Uterus (tissue), 3 donors: ENCODE measurements at regions not wholly inside any gene's neighbourhood (a gene's known extent, or its start where the extent isn't known, plus 50 kb on each side); places are given as distances from the start of the nearest gene placed in this dataset.
"Not testable (repeated sequence)": the region's sequence is repeated elsewhere in the genome, so short reads cannot be mapped to it uniquely, and the experiment has no call there.

Source experiments
- DNase-seq, 2 donors: peaks; one replicate each; pipeline ENCODE4 v3.0.0-alpha.2; 2019 to 2020
- H3K27ac ChIP-seq, 2 donors: fragments of 200-600 bp; sonication (generic); 1 replicate in 1 of 2; 2 replicates in 1 of 2; pipeline ENCODE4 v1.5.1; 2016 to 2018
- H3K27me3 ChIP-seq, 2 donors: fragments of 200-600 bp; sonication (generic); one replicate each; pipeline ENCODE4 v1.5.1; 2018 to 2019; ENCODE audit warnings: control low read depth in 1 of 2
- H3K36me3 ChIP-seq, 2 donors: fragments of 200-600 bp; sonication (generic); one replicate each; pipeline ENCODE4 v1.5.1; 2019; ENCODE audit warnings: control low read depth in 1 of 2
- H3K4me1 ChIP-seq, 2 donors: fragments of 200-600 bp; sonication (generic); one replicate each; pipeline ENCODE4 v1.5.1; 2018 to 2019; ENCODE audit warnings: control low read depth in 1 of 2
- H3K4me3 ChIP-seq, 2 donors: fragments of 200-600 bp; sonication (generic); 1 replicate in 1 of 2; 2 replicates in 1 of 2; pipeline ENCODE4 v1.5.1; 2018 to 2019; ENCODE audit warnings: mild to moderate bottlenecking in 1 of 2
- H3K9me3 ChIP-seq, 2 donors: fragments of 200-600 bp; sonication (generic); one replicate each; pipeline ENCODE4 v1.5.1; 2019; ENCODE audit warnings: control low read depth in 1 of 2
- POLR2A ChIP-seq, 2 donors: fragments of 450-650 bp; IDR thresholded peaks; one replicate each; pipeline ENCODE4 v1.6.1; 2016; ENCODE audit warnings: antibody characterized with exemption in 2 of 2, mild to moderate bottlenecking in 1 of 2, moderate library complexity in 1 of 2
- intact Hi-C: fragments of 100-400 bp; cut with DNase I; formaldehyde crosslinking; loops from one replicate; pipeline ENCODE4 v1.15.1; 2023; ENCODE audit warnings: low total_unique reads
- TF ChIP-seq, protein P1 (sequence below), 4 experiments: fragments of 200-600 bp in 2 of 4; fragments of 450-650 bp in 2 of 4; sonication (generic) in 2 of 4; IDR thresholded peaks; one replicate each; pipeline ENCODE4 v1.5.1; 2016 to 2019; ENCODE audit warnings: antibody characterized with exemption in 4 of 4, mild to moderate bottlenecking in 2 of 4, moderate library complexity in 1 of 4
- donor health status: DM: yes; HTN: yes; CAD: no.

DNA sequence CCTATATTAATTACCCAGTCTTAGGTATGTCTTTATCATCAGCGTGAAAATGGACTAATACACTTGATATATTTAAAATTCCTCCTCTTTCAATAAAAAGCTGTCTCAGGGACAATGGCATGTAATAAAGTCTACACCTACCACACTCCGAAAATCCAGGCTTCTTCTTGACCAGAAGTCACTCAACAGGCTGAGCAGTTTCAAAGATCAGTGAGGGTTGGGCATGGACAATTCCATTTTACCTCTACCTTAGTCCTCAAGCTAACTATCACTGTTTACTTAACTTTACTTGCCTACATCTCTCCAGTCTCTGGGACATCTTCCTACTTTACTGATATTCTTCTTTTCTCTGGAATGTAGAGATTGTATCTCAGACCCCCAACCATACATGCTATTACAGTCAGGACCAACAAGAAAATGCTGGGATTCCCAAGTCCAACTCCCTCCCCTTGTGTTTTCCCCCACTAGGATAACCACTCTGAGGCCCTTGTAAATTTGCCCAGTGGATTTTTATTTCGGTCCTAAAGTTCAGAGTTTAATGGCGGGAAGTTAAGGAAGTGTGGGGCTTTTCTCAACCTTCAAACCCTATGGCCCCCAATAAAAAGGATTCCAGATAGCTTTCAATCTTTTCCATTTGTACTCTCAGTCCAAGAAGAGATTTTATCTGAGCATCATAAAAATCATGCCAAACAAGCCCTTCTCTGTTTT lies 137.1 kb upstream of the TSC22D2 start:
- Histone ChIP-seq H3K4me3 (no peak overlapping the region), H3K9me3 (no peaks in the 10 kb centered on the region), H3K4me1 (no peaks in the 10 kb centered on the region), H3K36me3 (no peaks in the 10 kb centered on the region), H3K27me3 (no peaks in the 10 kb centered on the region), H3K27ac (no peak overlapping the region)
- no peak for DNase-seq
- intact Hi-C loops, result no loop called here
- TF ChIP-seq POLR2A (IDR thresholded peaks at IDR 0.05), result no peak
- TF ChIP-seq, protein P1, sequence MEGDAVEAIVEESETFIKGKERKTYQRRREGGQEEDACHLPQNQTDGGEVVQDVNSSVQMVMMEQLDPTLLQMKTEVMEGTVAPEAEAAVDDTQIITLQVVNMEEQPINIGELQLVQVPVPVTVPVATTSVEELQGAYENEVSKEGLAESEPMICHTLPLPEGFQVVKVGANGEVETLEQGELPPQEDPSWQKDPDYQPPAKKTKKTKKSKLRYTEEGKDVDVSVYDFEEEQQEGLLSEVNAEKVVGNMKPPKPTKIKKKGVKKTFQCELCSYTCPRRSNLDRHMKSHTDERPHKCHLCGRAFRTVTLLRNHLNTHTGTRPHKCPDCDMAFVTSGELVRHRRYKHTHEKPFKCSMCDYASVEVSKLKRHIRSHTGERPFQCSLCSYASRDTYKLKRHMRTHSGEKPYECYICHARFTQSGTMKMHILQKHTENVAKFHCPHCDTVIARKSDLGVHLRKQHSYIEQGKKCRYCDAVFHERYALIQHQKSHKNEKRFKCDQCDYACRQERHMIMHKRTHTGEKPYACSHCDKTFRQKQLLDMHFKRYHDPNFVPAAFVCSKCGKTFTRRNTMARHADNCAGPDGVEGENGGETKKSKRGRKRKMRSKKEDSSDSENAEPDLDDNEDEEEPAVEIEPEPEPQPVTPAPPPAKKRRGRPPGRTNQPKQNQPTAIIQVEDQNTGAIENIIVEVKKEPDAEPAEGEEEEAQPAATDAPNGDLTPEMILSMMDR (IDR thresholded peaks at IDR 0.05), result no peak

DNA sequence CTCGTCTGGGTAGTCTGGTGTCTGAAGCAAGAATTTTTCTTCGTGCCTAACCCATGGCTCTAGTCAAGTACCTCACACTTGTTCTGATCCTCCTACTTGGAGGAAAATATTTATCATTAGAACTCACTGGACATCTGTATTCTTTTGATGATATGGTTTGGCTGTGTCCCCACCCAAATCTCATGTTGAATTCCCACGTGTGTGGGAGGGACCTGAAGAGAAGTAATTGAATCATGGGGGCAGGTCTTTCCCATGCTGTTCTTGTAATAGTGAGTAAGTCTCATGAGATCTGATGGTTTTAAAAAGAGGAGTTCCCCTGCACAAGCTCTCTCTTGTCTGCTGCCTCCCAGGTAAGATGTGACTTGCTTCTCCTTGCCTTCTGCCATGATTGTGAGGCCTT lies 137.7 kb upstream of the TSC22D2 start:
- DNase-seq, H3K36me3 ChIP-seq, intact Hi-C loops: not testable (repeated sequence)

DNA sequence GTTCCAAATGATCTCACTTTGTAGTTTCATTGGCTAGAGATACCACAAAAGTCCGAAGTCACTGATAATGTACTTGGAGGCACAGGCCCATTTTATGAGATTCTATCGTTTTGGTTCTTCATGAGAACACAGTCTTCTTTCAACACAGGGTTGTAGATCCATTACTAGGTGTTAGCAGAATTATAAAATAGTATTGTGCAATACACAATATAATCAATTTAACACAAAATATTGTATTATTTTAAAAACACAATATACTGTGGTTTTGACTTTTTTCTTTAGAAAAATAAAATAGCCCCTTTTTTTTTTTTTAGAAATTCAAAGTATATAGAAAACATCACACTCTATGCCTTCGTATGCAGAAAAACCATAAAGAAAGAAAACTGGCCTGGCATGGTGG lies 138.6 kb upstream of the TSC22D2 start:
- no peak for DNase-seq
- Histone ChIP-seq H3K36me3 (no peaks in the 10 kb centered on the region), H3K9me3 (no peaks in the 10 kb centered on the region), H3K27ac (no peak overlapping the region), H3K27me3 (no peaks in the 10 kb centered on the region), H3K4me1 (no peaks in the 10 kb centered on the region), H3K4me3 (no peak overlapping the region)
- TF ChIP-seq POLR2A (IDR thresholded peaks at IDR 0.05), result no peak
- TF ChIP-seq, protein P1 (IDR thresholded peaks at IDR 0.05), result no peak
- intact Hi-C loops, result no loop called here

More for the DNA sequence above, 137.7 kb upstream of the TSC22D2 start:
- not testable (repeated sequence) for H3K4me1 ChIP-seq, H3K4me3 ChIP-seq, H3K9me3 ChIP-seq, H3K27ac ChIP-seq, H3K27me3 ChIP-seq

DNA sequence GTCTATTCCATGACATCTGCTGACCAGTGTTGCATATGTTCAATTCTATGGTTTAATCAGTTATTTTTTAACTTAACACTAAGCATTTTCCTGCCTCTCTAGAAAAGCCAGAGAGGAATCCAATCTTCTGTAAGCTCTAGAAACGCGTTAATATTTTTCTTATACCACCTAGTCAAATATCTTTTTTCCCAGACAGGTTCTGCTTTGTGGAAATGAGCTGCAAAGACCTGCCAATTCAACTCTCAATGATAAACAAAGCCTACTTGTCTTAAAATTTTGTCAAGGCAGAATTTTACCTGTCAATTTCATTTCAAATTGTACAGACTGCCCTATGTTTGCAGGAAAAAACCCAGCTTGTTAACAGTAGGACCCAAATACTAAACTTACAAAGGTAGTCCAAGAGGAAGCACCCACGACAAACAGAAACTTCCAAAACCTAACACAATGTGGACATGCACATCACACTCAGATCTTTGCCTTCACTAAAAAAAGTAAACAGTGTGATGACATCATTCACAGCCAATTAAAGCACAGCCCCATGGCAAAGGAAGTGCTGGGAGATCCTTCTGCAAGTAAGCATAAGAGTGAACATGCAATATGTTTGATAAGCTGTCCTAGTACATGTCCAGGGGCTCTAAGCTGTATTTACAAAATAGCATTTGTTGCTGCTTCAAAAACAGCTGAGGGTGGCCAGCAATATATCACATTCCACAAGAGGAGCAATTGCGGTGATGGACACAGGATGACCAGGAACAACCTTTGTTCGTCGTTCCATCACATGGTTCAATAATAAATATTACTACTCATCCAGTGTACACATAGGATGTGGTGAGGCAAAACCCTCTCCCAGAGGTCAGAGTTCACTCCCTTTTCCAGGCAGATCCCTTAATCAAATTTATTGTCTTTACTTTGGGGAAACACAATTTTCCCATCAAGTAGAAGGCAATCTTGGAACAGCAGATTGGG lies 139.4 kb upstream of the TSC22D2 start:
- Histone ChIP-seq H3K4me1 (no peaks in the 10 kb centered on the region), H3K4me3 (no peak overlapping the region), H3K27me3 (no peaks in the 10 kb centered on the region), H3K9me3 (no peaks in the 10 kb centered on the region), H3K27ac (no peak overlapping the region), H3K36me3 (no peaks in the 10 kb centered on the region)
- no peak for DNase-seq
- TF ChIP-seq, protein P1 (IDR thresholded peaks at IDR 0.05), result no peak
- no peak for TF ChIP-seq POLR2A (IDR thresholded peaks at IDR 0.05)
- intact Hi-C loops, result no loop called here

DNA sequence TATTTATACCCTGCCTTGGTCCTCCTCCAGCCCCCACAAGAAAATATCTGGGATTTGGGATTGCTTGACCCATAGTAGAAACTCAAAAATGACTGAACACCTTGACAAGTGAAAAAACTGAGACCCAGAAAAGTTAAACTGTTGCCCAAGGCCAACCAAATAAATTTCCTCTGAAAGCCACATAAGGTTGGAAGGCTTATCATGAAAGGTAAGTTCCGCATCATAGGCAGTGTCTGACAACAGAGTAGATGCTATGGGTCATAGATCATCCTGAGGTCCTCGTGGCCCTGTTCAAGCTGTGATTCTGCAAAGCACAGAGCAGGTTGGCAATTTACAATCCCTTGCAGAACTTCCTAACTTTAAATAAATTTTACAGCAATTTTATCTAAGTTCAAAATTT lies 140.8 kb upstream of the TSC22D2 start:
- Histone ChIP-seq H3K36me3 (no peaks in the 10 kb centered on the region), H3K4me3 (no peak overlapping the region), H3K4me1 (no peaks in the 10 kb centered on the region), H3K27ac (no peak overlapping the region), H3K9me3 (no peaks in the 10 kb centered on the region), H3K27me3 (no peaks in the 10 kb centered on the region)
- intact Hi-C loops, result no loop called here
- DNase-seq, result no peak
- no peak for TF ChIP-seq POLR2A (IDR thresholded peaks at IDR 0.05)
- TF ChIP-seq, protein P1 (IDR thresholded peaks at IDR 0.05), result no peak
